ENCODE measurements at regions not wholly inside any gene's neighbourhood (a gene's known extent, or its start where the extent isn't known, plus 50 kb on each side); places are given as distances from the start of the nearest gene placed in this dataset.

GRCh38 chr10:4456776-4457175 lies 369.2 kb upstream of the AKR1E2 start:
- H3K4me3 ChIP-seq (ENCODE audit: low read length): no peak overlapping the region
- no peaks in the 10 kb centered on the region for H3K27me3 ChIP-seq (ENCODE audit: insufficient read depth, low read length)
- no peaks in the 10 kb centered on the region for H3K9me3 ChIP-seq (ENCODE audit: low read depth, low read length)
- H3K4me1 ChIP-seq (ENCODE audit: insufficient read depth, low read length): no peaks in the 10 kb centered on the region

DNA sequence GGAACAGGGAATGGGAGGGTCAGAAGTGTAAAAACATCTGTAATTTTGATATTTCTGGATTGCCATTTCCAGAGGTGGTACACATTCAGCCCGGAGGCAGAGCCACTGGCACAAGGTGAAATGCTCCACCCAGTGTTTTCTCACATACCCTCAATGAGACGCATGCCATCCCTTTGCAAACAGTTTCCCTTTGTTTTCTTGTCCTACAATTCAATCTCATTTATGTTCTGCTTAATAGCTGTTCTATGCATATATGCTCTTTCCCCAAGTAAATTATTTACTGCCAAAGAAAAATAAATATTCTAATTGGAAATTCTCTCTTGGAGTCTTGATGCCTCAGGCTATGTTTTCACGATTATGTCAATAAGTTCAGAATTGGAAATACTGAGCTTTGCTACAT lies 369.7 kb upstream of the AKR1E2 start:
- Histone ChIP-seq H3K27me3 (ENCODE audit: insufficient read depth, low read length) (no peaks in the 10 kb centered on the region), H3K4me3 (ENCODE audit: low read length) (no peak overlapping the region), H3K4me1 (ENCODE audit: insufficient read depth, low read length) (no peaks in the 10 kb centered on the region), H3K9me3 (ENCODE audit: low read depth, low read length) (no peaks in the 10 kb centered on the region)

DNA sequence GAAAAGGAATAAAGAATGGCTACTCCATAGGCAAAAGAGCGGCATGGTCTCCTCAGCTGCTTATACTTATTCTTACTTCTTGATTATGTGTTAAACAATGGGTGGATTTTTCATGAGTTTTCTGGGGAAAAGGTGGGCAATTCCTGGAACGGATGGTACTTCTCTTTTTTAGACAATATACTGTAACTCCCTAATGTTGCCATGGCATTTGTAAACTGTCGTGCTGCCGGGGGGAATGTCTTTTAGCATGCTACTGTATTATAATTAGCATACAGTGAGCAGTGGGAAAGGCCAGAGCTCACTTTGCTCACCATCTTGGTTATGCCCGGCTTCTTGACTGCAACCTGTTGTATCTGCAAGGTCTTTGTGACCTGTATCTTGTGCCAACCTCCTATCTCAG lies 372.1 kb upstream of the AKR1E2 start:
- H3K4me1 ChIP-seq (ENCODE audit: insufficient read depth, low read length): peaks cover 4% of the 10 kb centered on the region
- H3K4me3 ChIP-seq (ENCODE audit: low read length): no peak overlapping the region
- H3K27me3 ChIP-seq (ENCODE audit: insufficient read depth, low read length): no peaks in the 10 kb centered on the region
- H3K9me3 ChIP-seq (ENCODE audit: low read depth, low read length): no peaks in the 10 kb centered on the region

- no peaks in the 10 kb centered on the region for H3K9me3 ChIP-seq (ENCODE audit: low read depth, low read length)
- no peak overlapping the region for H3K4me3 ChIP-seq (ENCODE audit: low read length)
These were observed 372.7 kb upstream of the AKR1E2 start for GRCh38 chr10:4453276-4453675.

DNA sequence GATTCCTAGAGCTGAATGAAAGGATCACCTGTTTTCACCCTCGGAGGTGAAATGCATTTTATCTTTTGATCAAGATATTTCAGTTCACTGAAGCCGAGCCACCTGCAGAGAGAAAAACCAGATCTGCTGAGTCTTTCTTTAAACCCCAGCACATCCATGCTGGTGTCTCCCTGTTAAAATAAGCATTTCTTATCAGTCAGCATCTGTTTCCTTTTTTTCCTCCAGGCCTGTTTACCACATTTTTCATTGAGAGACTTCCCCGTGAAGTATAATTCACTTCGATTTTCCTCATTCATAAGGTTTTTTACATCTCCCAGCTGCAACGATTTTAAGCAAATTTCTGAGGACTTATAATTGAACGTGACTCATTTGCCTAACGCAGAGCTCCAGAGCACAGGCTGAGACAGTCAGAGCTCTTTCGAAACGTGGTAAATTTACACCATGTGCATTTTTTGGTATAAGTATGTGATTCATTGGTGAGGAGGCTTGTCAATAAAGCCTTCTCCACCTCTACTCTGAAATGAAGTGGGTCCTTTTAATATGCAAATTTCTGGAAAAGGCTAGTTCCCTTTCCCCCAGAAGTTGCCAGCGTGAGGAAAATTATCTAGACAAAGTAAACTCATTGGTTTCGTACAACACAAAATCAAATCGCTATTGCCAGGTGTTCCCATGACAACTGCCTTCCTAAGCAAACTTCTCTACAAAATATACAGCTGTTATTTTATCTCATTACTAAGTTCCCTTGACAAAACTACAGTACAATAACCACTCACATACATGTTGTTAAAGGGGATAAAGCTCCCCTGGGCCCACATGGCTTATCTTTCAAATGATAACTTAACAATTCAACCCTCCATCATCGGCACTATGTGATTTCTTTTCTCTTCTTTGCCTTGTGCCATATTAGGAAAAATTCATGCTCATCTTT lies 374.8 kb upstream of the AKR1E2 start:
- Histone ChIP-seq H3K27me3 (ENCODE audit: insufficient read depth, low read length) (no peaks in the 10 kb centered on the region), H3K4me3 (ENCODE audit: low read length) (no peak overlapping the region), H3K4me1 (ENCODE audit: insufficient read depth, low read length) (peaks cover 4% of the 10 kb centered on the region), H3K9me3 (ENCODE audit: low read depth, low read length) (no peaks in the 10 kb centered on the region)

More at GRCh38 chr10:4453276-4453675, 372.7 kb upstream of the AKR1E2 start:
- peaks cover 4% of the 10 kb centered on the region for H3K4me1 ChIP-seq (ENCODE audit: insufficient read depth, low read length)
- H3K27me3 ChIP-seq (ENCODE audit: insufficient read depth, low read length): no peaks in the 10 kb centered on the region

DNA sequence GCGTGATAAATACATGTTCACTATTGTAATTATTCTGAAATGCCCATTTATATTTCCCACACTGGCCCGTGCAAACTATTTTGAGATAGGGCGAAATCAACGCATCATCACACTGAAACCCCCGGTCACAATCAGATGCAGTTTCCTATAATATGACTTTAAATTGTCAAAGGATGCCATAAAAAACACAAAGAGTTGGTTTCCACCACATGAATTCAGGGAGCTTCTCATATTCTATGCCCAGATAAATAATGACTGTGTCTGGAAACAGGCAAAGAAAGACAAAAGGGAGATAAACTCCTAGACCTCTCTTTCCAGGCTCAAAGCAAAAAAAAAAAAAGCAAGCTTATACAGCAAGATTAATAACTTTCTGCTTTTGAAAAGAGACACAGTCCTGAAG lies 375.8 kb upstream of the AKR1E2 start:
- H3K9me3 ChIP-seq (ENCODE audit: low read depth, low read length): peaks cover 1% of the 10 kb centered on the region
- peaks cover 4% of the 10 kb centered on the region for H3K4me1 ChIP-seq (ENCODE audit: insufficient read depth, low read length)
- no peak overlapping the region for H3K4me3 ChIP-seq (ENCODE audit: low read length)
- no peaks in the 10 kb centered on the region for H3K27me3 ChIP-seq (ENCODE audit: insufficient read depth, low read length)

- Histone ChIP-seq H3K4me1 (ENCODE audit: insufficient read depth, low read length) (peaks cover 4% of the 10 kb centered on the region), H3K27me3 (ENCODE audit: insufficient read depth, low read length) (no peaks in the 10 kb centered on the region), H3K4me3 (ENCODE audit: low read length) (no peak overlapping the region), H3K9me3 (ENCODE audit: low read depth, low read length) (peaks cover 22% of the 10 kb centered on the region)
These were observed 378.0 kb upstream of the AKR1E2 start for GRCh38 chr10:4448030-4448429.

GRCh38 chr10:4443419-4443818 lies 382.6 kb upstream of the AKR1E2 start:
- Histone ChIP-seq H3K27me3 (ENCODE audit: insufficient read depth, low read length) (no peaks in the 10 kb centered on the region), H3K4me3 (ENCODE audit: low read length) (no peak overlapping the region), H3K4me1 (ENCODE audit: insufficient read depth, low read length) (no peaks in the 10 kb centered on the region), H3K9me3 (ENCODE audit: low read depth, low read length) (peaks cover 29% of the 10 kb centered on the region)

DNA sequence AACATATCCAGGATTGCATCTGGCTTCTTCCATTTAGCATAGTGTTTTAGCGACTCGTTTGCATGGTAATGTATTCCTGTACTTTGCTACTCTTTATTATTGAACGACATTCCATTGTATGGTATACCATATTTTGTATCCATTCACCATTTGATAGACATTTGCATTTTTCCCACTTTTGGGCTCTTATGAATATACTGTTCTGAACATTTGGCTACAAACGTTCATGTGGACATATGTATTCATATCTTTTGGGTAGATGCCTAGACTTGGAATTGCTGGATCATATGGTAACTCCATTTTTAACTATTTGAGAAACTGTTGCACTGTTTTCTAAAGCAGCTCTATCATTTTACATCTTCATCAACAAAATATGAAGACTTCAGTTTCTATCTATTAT lies 383.7 kb upstream of the AKR1E2 start:
- H3K4me1 ChIP-seq (ENCODE audit: insufficient read depth, low read length): no peaks in the 10 kb centered on the region
- no peak overlapping the region for H3K4me3 ChIP-seq (ENCODE audit: low read length)
- peaks cover 29% of the 10 kb centered on the region for H3K9me3 ChIP-seq (ENCODE audit: low read depth, low read length)
- H3K27me3 ChIP-seq (ENCODE audit: insufficient read depth, low read length): no peaks in the 10 kb centered on the region

- peaks cover 29% of the 10 kb centered on the region for H3K9me3 ChIP-seq (ENCODE audit: low read depth, low read length)
- H3K4me1 ChIP-seq (ENCODE audit: insufficient read depth, low read length): no peaks in the 10 kb centered on the region
- H3K4me3 ChIP-seq (ENCODE audit: low read length): no peak overlapping the region
- no peaks in the 10 kb centered on the region for H3K27me3 ChIP-seq (ENCODE audit: insufficient read depth, low read length)
These were observed 385.7 kb upstream of the AKR1E2 start for GRCh38 chr10:4440260-4440659.

- H3K27me3 ChIP-seq (ENCODE audit: insufficient read depth, low read length): no peaks in the 10 kb centered on the region
- H3K4me1 ChIP-seq (ENCODE audit: insufficient read depth, low read length): no peaks in the 10 kb centered on the region
- H3K4me3 ChIP-seq (ENCODE audit: low read length): no peak overlapping the region
- H3K9me3 ChIP-seq (ENCODE audit: low read depth, low read length): peaks cover 6% of the 10 kb centered on the region
These were observed 388.2 kb upstream of the AKR1E2 start for GRCh38 chr10:4437791-4438190.

DNA sequence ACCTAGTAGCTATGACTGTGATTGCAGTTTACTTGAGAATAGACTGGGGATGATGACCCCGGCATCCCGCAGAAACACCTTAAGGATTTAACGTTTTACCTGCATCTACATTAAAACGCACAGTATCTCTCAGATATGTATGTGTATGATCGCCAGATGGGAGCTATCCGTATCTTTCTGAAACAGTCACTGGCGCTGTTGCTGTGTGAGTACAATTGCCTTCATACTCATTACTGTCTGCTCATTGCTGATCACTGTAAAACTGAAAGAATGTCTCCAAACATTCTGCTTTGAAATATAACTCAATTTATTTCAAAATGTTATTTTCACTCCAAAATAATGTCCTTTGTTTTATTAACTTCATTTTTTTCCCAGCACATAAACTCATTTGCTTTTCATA lies 388.9 kb upstream of the AKR1E2 start:
- no peaks in the 10 kb centered on the region for H3K9me3 ChIP-seq (ENCODE audit: low read depth, low read length)
- H3K4me3 ChIP-seq (ENCODE audit: low read length): no peak overlapping the region
- no peaks in the 10 kb centered on the region for H3K4me1 ChIP-seq (ENCODE audit: insufficient read depth, low read length)
- H3K27me3 ChIP-seq (ENCODE audit: insufficient read depth, low read length): no peaks in the 10 kb centered on the region

- Histone ChIP-seq H3K27me3 (ENCODE audit: insufficient read depth, low read length) (no peaks in the 10 kb centered on the region), H3K4me1 (ENCODE audit: insufficient read depth, low read length) (no peaks in the 10 kb centered on the region), H3K9me3 (ENCODE audit: low read depth, low read length) (no peaks in the 10 kb centered on the region), H3K4me3 (ENCODE audit: low read length) (no peak overlapping the region)
These were observed 389.9 kb upstream of the AKR1E2 start for GRCh38 chr10:4436103-4436502.

- Histone ChIP-seq H3K27me3 (ENCODE audit: insufficient read depth, low read length) (no peaks in the 10 kb centered on the region), H3K4me3 (ENCODE audit: low read length) (no peak overlapping the region), H3K4me1 (ENCODE audit: insufficient read depth, low read length) (no peaks in the 10 kb centered on the region), H3K9me3 (ENCODE audit: low read depth, low read length) (no peaks in the 10 kb centered on the region)
These were observed 391.4 kb upstream of the AKR1E2 start for GRCh38 chr10:4434516-4435071.

GRCh38 chr10:4434105-4434504 lies 391.9 kb upstream of the AKR1E2 start:
- Histone ChIP-seq H3K4me3 (ENCODE audit: low read length) (no peak overlapping the region), H3K27me3 (ENCODE audit: insufficient read depth, low read length) (no peaks in the 10 kb centered on the region), H3K4me1 (ENCODE audit: insufficient read depth, low read length) (no peaks in the 10 kb centered on the region), H3K9me3 (ENCODE audit: low read depth, low read length) (no peaks in the 10 kb centered on the region)

Data from mononuclear cell (primary cell).